Right atrium auricular region (tissue), 2 donors: ENCODE measurements at regions not wholly inside any gene's neighbourhood (a gene's known extent, or its start where the extent isn't known, plus 50 kb on each side); places are given as distances from the start of the nearest gene placed in this dataset.

Source experiments
- DNase-seq: peaks from one replicate; pipeline ENCODE4 v3.0.0-alpha.2; 2019; ENCODE audit warnings: low spot score
- H3K27ac ChIP-seq, 2 donors: fragments of 200-600 bp; sonication (generic); 1 replicate in 1 of 2; 2 replicates in 1 of 2; pipeline ENCODE4 v1.5.1; 2016 to 2019
- H3K27me3 ChIP-seq, 2 donors: fragments of 200-600 bp; sonication (generic); one replicate each; pipeline versions ENCODE4 v1.5.1 to v1.6.0; 2017 to 2019
- H3K36me3 ChIP-seq: fragments of 200-600 bp; sonication (generic); one replicate; pipeline ENCODE4 v1.5.1; 2016
- H3K4me1 ChIP-seq, 2 donors: fragments of 200-600 bp; sonication (generic); one replicate each; pipeline versions ENCODE4 v1.5.1 to v1.6.0; 2017 to 2019
- H3K4me3 ChIP-seq, 2 donors: fragments of 200-600 bp; sonication (generic); 1 replicate in 1 of 2; 2 replicates in 1 of 2; pipeline ENCODE4 v1.5.1; 2017 to 2019; ENCODE audit warnings: mild to moderate bottlenecking in 1 of 2, moderate library complexity in 1 of 2
- H3K9me3 ChIP-seq, 2 donors: fragments of 200-600 bp; sonication (generic); one replicate each; pipeline ENCODE4 v1.5.1; 2019
- TF ChIP-seq, protein P1 (sequence below), 2 donors: fragments of 200-600 bp; sonication (generic); IDR thresholded peaks; one replicate each; pipeline ENCODE4 v1.5.1; 2019; ENCODE audit warnings: antibody characterized with exemption in 2 of 2

DNA sequence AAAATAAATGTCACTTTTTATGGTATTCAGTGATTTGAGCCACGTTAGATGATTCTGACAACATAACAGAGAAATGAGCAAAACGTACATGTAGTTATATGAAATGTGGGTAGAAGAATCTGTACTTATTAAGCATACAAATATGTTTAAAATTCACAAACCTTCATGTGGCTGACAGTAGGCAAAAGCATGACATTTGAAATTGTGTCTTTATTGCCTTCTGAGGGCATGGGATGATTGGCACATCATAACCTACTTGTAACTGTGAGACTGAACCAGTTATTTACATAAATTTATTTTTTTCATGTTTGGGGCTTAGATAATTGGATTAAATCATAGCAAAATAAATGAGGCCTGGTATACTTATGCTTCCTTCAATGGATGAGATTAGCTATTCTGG lies 202.2 kb downstream of the DNAJB9 start:
- no peaks in the 10 kb centered on the region for H3K4me1 ChIP-seq
- no peaks in the 10 kb centered on the region for H3K27me3 ChIP-seq
- H3K9me3 ChIP-seq: no peaks in the 10 kb centered on the region
- no peaks in the 10 kb centered on the region for H3K36me3 ChIP-seq
- DNase-seq: no peak
- no peak overlapping the region for H3K4me3 ChIP-seq
- TF ChIP-seq, protein P1, sequence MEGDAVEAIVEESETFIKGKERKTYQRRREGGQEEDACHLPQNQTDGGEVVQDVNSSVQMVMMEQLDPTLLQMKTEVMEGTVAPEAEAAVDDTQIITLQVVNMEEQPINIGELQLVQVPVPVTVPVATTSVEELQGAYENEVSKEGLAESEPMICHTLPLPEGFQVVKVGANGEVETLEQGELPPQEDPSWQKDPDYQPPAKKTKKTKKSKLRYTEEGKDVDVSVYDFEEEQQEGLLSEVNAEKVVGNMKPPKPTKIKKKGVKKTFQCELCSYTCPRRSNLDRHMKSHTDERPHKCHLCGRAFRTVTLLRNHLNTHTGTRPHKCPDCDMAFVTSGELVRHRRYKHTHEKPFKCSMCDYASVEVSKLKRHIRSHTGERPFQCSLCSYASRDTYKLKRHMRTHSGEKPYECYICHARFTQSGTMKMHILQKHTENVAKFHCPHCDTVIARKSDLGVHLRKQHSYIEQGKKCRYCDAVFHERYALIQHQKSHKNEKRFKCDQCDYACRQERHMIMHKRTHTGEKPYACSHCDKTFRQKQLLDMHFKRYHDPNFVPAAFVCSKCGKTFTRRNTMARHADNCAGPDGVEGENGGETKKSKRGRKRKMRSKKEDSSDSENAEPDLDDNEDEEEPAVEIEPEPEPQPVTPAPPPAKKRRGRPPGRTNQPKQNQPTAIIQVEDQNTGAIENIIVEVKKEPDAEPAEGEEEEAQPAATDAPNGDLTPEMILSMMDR (IDR thresholded peaks at IDR 0.05): no peak
- H3K27ac ChIP-seq: no peak overlapping the region

DNA sequence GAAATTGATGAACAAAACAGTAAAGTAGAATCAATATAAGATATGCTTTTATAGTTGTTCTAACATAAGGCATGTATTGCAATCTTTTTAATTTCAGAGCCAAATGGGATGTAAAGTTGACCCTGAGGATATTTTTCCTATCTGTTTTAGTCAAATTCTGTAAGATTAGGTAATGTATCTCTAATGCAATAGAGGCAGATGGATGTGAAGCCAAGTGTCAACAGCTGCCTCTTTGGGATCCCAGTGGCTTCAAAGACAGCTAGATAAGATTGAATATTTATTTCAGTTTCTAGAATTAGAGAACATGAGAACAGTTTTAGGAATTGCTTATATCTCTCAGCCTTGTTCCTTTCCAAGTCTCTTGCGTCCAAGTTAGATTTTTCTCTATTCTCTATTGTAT lies 208.3 kb downstream of the DNAJB9 start:
- Histone ChIP-seq H3K4me1 (no peaks in the 10 kb centered on the region), H3K27me3 (no peaks in the 10 kb centered on the region), H3K36me3 (no peaks in the 10 kb centered on the region), H3K27ac (no peak overlapping the region), H3K9me3 (no peaks in the 10 kb centered on the region), H3K4me3 (no peak overlapping the region)
- TF ChIP-seq, protein P1 (IDR thresholded peaks at IDR 0.05): no peak
- no peak for DNase-seq

DNA sequence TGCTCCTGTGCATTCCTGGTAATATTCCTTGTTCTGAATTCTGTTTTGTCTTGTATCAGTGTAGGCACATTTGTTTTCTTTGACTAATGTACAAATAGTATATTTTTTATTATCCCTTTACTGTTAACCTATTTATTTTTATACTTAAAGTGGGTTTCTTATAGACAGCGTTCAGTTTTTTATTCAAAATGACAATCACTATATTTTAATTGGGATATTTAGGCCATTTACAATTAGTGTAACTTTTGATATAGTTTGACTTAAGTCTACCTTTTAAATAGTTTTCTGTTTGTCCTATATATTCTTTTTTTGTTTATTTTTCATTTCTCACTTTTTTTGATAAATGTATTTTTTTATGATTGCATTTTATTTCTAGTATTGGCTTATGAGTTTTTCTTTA lies 219.8 kb downstream of the DNAJB9 start:
- H3K36me3 ChIP-seq: no peaks in the 10 kb centered on the region
- no peaks in the 10 kb centered on the region for H3K27me3 ChIP-seq
- DNase-seq: no peak
- peaks cover 0 to 28% of the 10 kb centered on the region in 2 donors for H3K9me3 ChIP-seq
- H3K27ac ChIP-seq: no peak overlapping the region
- TF ChIP-seq, protein P1 (IDR thresholded peaks at IDR 0.05): no peak
- no peaks in the 10 kb centered on the region for H3K4me1 ChIP-seq
- H3K4me3 ChIP-seq: no peak overlapping the region

DNA sequence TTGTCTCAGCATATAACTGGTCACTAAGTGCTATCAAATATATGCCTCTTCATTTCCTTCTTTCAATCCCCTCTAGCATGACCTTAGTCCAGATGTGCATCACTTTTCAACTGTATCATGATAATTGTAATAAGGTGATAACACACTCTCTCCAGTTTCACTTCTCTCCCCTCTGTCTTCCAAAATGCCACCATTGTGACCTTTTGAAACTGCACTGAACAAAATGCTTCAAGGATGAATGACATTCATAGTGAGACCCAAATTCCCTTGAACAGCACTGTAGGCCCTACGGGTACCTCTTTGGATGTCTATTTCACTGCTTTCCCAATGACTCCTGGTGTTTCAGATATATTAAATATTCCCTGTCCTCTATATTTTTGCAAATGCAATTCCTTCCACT lies 224.8 kb downstream of the DNAJB9 start:
- no peak for DNase-seq
- H3K36me3 ChIP-seq: no peaks in the 10 kb centered on the region
- TF ChIP-seq, protein P1 (IDR thresholded peaks at IDR 0.05): no peak
- peaks cover 0 to 16% of the 10 kb centered on the region in 2 donors for H3K9me3 ChIP-seq
- no peak overlapping the region for H3K4me3 ChIP-seq
- no peaks in the 10 kb centered on the region for H3K27me3 ChIP-seq
- H3K4me1 ChIP-seq: no peaks in the 10 kb centered on the region
- no peak overlapping the region for H3K27ac ChIP-seq

DNA sequence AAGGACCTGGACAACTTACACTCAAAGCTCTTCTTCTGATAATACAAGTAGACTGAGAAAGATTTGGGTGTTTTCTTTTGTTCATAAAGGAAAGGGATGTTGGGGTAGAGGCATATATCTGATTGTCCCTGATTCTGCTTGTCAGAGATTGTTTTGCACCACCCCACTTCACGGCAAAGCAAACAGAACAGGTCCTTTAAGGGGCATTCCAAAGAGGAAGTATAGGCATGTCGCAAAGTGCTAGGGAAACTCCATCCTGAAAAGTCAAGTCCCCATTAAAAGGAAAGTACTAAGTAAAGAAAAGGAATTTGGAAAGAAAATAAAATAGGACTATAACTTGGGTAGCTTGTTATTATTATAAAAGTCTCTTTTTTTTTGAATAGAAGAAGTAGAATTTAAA lies 233.0 kb downstream of the DNAJB9 start:
- no peak overlapping the region for H3K4me3 ChIP-seq
- no peak overlapping the region for H3K27ac ChIP-seq
- H3K27me3 ChIP-seq: no peaks in the 10 kb centered on the region
- no peak for DNase-seq
- no peaks in the 10 kb centered on the region for H3K4me1 ChIP-seq
- H3K9me3 ChIP-seq: no peaks in the 10 kb centered on the region
- TF ChIP-seq, protein P1 (IDR thresholded peaks at IDR 0.05): no peak
- H3K36me3 ChIP-seq: no peaks in the 10 kb centered on the region

DNA sequence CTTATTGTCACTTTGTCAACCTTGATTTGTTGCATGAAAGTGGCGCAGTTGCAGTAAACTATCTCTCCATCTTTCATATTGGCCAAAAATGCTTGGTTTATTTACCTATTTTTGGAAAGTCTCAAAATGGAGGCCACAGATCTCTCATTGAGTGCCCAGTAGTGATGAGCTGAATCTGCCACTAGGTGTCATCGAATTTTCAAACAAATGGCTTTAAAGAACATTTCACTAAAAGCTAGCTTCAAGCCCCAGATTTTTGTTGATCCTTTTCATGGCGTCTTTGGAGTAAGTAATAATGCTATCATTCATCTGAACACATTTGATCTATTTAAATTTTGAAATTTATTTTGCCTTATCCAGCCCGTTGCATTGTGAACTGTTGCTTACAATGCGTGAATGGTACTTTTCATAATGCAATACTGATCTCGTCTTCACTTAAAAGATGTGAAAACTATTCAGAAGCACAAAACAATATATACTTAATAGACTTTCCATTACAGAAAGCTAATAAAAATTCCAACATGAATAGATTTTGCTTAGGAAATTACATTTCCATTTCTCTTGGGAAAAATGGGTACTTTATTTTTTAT lies 236.2 kb downstream of the DNAJB9 start:
- no peaks in the 10 kb centered on the region for H3K27me3 ChIP-seq
- no peaks in the 10 kb centered on the region for H3K9me3 ChIP-seq
- no peak for DNase-seq
- H3K27ac ChIP-seq: no peak overlapping the region
- H3K4me1 ChIP-seq: no peaks in the 10 kb centered on the region
- no peaks in the 10 kb centered on the region for H3K36me3 ChIP-seq
- H3K4me3 ChIP-seq: no peak overlapping the region
- TF ChIP-seq, protein P1 (IDR thresholded peaks at IDR 0.05): peak in 1 of 2 donors; percentile 56
